Stimulated activated CD8-positive, alpha-beta memory T cell treated with anti-CD3 and anti-CD28 coated beads, Interleukin-4, amount 100 ng/mL, for 24 hours (primary cell): ENCODE measurements at regions not wholly inside any gene's neighbourhood (a gene's known extent, or its start where the extent isn't known, plus 50 kb on each side); places are given as distances from the start of the nearest gene placed in this dataset.

Source experiments
- DNase-seq: peaks from one replicate; pipeline ENCODE4 v3.0.0-alpha.2; 2020; ENCODE audit warnings: low read depth

DNA sequence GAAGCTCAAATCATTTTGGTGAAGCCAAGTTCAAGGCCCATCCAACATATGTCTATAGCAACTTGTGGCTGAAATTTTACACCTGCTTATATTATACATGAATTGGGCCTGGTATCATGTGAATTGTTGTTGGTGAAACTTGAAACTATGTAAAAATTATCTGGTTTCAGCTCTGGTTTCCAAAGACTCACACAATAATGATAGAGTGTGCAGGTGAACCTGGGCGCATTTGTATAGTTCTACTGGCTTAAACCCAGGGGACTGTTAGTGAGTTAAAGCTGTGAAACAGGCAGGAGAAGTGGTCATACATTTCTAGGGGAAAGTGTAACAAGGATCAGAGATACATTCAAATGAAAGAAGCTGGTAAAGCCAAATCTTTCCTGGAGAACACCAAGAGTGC lies 627.3 kb downstream of the METTL15 start:
- no peak for DNase-seq

DNA sequence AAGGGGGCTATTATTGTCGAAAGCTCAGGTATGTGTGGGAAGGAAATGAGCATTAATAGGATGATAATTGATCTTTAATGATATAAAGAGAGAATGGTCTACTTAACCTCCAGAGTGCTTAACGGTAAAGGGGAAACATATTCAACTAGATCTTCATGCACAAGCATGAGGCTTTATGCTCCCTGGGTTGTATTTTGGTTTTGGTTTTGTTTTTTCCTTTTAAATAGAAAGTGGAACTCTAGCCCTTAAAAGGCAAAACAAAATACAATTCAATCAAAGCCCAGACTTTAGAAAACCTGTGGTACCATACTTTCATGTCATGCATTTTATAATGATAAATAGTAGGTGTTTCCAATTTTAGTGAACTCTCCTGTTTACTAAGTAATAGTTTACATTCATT lies 622.7 kb downstream of the METTL15 start:
- DNase-seq: no peak

DNA sequence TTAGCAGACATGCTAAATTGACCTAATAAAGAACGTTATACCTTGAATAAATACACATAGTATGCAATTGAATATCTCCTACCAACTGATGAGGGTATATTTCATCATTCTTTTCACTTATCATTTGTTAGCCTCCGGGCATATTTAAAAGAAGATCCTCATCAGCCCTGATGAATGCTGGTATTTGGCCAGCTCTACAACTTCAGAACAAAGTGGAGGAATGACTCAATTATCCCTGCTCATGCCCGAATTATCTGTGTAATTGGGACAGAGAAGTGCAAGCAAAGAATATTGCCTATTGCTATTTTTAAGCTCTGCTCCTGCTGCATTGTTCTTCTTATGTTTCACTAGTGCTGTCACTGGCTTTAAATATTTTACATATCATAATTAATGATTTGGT lies 622.1 kb downstream of the METTL15 start:
- no peak for DNase-seq

DNA sequence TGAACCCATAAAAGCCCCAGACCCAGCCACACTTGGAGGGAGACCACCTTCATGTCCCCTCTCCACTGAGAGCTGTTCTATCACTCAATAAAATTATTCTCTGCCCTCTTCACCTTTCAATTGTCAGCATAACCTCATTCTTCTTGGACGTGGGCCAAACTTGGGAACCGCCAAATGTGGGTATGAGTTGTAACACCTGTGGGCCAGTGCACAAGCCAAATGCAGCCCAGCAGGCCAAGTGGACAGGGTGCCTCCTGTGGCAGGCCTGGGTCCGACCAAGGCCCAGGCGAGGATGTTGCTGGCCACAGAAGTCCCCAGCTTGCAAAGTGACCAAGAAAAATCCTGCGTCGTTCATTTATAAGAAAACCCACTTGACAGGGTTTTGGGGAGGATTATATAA lies 621.2 kb downstream of the METTL15 start:
- DNase-seq: no peak

DNA sequence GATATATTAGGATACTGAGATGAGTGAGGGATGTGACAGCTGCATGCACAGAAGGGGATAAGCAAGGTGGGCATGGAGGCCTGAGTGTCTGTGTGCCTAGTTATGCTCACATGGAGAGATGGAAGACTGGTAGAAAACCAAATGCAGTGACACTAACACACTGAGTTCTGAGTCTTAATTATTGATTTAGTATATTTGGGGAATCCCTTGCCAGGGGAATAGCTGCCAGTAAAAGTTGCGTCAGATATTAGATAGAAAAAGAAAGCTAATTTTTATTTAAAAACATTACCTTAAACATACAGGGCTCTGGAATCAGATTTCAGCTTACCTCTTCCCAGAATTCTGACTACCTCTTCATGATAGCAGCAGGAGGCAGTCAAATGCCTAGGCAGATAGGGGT lies 620.5 kb downstream of the METTL15 start:
- no peak for DNase-seq

DNA sequence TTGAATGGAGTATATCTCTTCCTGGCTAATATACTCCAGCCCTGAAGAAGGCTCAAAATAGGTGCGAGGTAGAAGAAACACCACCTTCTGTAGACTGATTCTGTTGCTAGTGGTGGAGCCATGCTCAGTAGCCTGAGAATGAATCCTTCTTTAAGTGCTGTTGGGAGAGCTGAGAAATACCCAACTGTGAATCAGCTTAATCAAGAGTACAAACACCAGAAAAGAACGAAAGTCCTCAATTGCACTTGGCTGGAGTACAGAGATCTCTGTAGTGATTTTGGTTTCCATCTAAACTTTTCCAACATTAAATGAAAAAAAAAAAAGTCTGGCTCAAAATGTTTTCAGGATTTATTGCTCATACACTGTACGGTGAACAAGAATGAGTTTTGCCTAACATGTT lies 619.1 kb downstream of the METTL15 start:
- DNase-seq: no peak

DNA sequence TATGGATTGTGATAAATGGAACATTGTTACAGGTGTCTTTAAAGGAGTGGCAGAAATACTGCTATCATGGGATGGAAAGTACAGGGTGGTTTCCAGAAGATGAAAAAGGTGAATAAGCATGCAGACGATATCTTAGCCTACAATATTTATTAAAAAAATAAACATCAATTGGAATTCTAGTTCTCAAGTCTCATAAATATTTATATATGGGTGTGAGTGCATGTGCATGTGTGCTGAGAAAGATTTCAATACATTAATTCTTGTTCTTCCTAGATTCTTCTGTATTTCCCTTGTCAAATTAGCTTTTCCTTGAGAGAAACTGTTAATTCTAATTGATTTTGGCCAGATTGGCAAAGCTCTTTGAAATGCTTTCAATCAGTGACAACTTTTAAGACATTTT lies 618.2 kb downstream of the METTL15 start:
- DNase-seq: no peak

DNA sequence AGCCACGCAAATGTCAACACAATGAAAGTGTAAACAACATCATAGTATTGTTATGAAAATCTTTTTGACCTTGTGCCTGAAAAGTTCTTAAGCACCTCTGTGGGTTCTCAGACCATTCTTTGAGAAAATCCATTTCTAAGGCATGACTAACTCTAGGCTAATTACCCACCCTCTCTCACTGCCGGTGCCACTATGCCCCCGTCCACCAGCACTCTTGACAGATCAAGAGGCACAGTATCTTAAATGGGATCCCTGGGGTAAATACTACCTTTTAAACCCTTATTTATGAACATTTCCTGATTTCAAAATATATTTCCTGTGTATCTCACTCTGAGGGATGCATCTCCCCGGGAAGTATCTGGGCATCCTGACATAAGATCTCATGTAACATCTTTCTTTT lies 607.5 kb downstream of the METTL15 start:
- DNase-seq: no peak

DNA sequence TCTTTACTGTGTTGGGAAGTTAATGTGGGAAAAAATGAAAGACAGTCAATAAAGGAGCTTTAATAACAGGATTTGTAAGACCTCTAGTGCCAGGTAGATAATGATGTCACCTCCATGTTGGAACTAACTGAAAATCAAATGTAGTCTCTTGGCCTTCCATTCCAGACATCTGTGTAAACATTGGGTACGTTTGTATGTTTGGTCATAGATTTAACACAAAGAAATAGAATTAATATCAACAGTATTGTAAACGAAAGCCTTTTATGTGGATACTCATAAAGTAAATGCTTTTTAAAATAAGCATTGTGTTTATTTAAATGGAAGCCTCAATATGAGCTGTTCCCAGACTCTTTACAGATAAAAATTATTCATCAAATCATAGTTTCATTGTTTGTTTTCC lies 605.7 kb downstream of the METTL15 start:
- DNase-seq: no peak

DNA sequence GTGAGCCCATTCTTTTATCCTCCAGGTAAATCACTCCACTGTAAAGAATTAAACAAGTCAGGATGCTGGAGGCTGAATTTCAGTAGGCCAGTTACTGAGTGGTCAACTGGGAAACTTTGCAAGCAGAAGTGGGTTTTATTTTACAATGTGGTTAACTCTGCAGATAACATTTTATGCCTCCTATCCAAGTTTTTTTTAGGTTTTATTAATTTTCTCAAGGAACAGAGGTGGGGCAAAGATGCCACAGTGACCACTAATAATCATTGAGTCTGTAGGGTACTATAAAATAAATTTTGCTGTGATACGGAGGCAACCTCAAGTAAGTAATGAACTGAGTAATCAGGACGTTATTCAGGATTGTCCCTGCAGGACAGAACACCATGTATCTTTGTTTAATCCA lies 599.9 kb downstream of the METTL15 start:
- no peak for DNase-seq

DNA sequence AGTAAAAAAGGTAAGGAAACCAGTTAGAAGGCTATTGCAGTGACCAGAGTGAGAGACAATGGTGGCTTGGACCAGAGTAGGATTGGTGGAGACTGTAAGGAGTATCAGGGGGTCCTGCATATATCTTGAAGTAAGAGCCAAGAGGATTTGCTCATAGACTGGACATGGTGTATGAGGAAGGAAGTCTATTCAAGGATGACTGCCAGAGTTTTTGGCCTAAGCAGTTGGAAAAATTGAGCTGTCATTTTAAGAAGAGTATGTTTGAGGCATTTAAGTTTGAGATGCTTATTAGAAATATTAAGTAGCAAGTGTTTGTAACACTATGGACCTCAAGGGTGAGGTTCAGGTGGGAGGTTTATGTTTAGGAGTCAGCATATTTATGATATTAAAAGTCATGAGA lies 596.6 kb downstream of the METTL15 start:
- DNase-seq: no peak

DNA sequence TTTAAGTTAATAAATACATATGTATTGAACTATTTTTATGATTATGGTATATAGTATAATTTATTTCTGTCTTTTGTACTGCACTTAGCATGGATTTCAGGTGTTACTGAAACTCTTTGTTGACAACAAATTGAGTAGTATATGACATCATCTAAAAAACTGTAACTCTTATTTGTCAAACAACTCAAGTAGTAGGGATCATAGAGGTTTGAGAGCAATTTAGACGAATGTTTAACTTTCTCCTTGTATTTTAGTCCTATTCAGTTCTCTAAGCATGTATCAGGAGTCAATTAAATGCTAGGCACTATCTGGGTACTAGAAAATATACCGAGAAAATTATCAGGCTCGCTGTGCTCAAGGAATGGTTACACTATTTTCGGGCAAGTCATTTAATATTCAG lies 595.2 kb downstream of the METTL15 start:
- no peak for DNase-seq

DNA sequence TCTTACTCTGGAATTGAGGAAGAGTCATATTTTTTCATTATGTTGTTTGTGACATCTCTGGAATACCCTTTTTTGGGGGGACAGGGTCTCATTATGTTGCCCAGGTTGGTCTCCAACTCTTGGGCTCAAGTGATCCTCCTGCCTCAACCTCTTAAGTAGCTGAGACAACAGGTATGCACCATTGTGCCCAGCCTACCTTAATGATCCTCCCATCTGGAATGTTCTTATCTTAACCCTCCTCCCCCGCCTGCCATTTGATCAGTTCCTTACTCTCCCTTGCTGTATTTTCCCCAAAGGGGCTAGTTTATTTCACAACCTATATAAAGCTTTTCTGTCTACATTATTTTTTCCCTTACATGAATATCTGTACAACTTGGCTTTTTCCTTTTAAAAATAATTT lies 594.7 kb downstream of the METTL15 start:
- no peak for DNase-seq

DNA sequence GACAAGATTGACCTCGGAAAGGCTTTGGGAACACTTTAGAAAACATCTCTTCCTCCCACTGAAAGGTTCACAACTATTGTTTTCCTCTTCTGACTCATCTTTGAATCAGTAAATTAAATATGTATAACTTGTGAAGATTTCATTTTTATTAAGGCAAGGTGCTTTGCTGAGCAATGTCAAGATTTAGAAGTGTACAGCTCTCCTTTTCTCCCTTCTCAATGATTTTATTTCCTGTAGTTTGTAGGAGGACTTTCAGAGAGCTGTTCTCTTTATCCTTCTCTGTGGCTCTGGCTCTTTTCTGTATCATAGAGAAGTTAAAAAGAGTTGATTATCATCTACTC lies 594.2 kb downstream of the METTL15 start:
- no peak for DNase-seq

DNA sequence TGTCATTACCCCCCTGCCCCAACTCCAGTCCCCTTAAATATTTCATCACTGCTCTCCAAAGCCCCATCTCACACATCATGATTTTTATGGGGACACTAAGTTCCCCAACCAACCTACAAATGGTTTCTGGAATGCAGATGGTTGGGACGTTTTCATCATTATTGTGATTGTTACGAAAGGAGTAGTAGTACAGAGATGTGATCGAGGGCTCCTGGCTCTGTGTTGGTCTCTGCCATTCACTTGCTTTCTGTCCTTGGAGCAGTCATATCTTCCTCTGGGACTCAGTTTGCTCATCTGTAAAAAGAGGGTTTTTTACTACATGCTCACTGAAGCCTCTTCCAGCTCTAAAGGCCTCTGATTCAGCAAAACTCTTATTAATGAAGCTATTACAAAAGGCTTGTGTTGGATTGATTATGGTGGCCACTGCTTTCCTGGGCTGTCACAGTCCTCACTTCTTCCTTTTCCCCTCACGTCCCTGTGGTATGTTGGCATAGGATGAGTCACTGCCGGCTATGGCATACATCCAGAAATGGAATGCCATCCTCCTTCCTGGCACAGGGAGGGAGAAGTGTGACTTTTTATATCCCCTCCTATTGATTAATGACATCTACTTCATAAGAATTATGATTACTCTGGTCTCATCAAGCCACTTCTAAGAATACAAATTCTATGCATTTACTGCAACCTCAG lies 593.7 kb downstream of the METTL15 start:
- DNase-seq: no peak

DNA sequence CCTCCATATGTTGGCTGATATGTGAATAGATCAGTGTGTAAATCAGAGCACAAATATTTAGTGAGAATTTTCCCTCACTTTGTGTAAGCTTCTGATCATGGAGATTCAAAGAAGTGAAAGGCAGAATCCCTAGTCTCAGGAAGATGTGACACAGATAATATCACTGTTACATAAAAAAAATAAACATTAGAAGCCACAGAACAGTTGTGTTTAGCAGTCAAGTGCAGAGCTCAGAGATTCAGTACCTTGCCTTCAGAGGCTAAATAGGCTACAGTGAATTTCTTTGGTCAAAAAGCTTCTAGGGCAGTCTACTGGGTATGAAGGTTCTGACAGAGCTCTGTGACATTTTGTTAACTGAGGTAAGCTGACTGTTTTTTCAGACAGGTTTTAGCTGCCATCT lies 591.5 kb downstream of the METTL15 start:
- no peak for DNase-seq

DNA sequence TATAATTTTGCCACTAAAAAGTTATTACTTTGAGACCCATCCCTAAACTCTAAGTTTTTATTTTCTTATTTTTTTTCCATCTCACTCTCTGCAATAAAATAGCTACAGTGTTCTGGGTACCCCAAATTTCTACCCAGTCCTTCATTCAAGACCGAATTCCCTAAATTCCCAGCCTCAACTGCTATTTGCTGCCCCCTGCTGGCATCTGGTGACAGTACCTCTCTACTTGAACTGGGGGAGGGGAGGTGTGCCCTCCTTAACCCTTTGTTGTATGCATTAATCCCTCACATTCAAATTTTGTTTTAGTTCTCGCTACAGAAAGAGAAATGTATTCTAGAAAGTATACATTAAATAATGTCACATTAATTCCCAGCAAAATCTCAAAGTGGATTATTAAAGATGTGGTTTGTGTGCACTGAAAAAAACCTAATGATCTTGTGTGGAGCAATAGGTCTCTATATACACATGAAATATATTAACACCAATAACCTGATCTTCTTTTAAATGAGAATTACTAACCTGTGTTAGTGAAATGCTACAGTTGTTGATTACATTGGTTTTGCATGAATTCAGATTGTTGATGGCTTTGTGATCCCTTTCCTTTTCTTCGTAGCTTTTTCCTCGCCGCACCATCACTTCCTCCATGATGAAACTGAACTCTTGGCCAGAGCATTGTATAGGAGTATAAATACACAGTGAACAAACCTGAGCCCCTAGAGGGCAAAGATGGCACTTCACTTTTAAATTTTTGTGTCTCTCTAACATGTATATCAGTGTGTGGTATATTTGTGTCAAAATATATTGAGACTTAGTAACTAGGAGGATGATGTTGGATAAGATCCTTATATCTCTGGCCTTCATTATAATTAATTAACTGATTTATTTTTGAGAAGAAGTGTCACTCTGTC lies 590.0 kb downstream of the METTL15 start:
- DNase-seq: no peak

DNA sequence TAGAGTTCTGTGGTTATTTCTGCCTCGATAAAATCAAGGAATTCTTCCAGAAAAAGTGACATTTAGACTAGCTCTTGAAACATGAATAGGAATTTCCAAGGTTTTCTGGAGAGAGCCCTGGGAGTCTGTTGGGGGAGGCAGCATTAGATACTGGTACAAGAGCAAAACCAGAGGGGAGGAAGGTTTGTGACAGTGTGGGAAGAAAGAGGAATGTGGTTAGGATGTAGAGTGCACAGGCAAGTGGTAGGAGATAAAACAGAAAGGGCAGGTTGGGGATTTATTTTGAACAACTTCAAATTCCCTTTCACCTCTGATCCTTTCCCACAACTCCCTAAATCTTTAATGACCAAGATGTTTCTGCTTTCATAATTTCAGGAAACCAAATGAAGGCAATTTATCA lies 588.4 kb downstream of the METTL15 start:
- DNase-seq: no peak

DNA sequence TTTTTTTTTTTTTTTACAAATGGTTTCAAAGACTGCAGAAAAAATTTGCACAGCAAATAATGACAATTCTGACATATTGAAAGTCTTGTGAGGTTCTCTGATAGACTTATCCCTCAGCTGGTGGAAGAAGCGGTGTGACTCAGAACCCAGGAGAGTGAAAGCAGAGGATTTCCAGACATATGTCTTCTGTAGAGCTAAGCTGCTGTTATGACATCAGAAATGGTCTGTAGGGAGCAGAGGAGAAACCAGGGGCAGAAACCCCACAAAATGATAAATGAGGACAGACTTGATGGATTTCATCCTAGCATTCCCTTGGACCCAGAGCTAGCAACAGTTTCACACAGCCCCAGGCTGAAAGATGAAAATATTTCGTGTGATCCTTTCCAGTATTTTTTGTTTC lies 582.6 kb downstream of the METTL15 start:
- DNase-seq: no peak

DNA sequence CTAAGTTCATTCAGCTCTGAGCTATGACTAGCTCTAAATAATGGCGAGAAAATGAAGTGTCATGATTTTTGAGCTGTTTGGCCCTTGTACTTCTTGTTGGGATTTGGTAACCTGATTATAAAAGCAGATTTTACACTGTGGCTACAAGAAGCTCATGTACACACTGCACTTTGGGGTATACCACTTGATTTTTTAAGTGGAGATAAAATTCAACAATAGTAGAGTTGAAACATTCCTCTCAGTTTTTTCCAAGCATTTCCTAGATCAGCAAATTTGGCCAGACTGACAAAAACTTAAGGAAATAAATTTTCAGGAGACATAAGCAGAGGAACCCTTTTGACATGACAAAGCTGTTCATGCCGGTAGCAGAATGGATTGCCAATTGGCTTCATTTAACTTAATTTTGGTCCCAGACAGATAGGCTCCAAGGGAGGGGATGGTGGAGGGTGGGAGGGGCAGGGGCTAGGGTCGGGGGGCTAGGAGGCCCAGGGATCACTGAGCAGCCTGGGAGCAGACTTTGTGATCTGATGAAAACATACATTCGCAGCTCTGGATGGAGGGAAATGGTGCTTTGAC lies 575.9 kb downstream of the METTL15 start:
- no peak for DNase-seq

DNA sequence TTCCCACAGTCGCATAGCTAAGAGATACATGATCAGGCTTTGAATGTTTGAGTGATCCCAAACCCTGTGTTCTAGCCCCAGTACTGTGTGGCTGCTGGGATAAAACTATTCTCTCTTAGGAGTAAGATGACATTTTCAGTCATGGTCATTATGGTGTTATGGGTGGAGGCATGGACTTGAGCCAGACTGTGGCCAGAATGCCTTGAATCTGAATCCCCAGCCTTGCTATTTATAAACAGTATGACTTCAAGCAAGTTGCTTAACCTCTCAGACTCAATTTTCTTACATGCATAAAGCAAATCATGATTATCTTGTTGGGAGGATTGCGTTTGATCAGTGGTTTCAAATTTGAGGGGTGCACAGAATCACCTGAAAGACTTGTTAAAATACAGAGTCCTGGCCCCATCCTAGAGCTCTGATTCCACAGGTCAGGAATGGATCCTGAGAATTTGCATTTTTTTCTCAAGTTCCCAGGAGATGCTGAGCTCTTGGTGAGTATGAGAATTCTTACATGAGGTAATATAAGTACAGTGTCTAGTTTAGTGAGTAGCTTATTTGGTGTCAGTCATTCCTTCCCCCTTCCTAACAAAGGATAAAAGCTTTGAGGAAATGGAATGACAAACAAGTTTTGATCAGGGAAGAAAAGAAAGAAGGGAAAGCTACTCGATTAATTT lies 571.7 kb downstream of the METTL15 start:
- DNase-seq: no peak

DNA sequence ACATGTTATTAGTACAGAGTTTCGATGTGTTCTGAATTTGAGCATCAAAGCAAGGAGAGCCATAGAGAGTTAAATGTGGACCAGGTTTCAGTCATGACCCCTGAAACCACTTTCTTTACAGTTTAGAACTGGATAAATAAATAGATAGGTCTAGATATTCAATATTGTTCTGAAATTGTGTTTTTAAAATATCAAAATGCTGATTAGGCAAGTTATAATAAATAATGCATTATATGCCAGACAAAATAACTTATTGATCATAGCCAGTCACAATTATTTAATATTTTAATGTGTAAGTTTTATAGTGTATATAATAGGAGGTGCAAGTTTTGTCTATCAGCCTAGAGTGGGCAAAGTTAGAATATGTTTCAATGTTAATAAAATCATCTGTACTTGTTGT lies 569.5 kb downstream of the METTL15 start:
- no peak for DNase-seq

DNA sequence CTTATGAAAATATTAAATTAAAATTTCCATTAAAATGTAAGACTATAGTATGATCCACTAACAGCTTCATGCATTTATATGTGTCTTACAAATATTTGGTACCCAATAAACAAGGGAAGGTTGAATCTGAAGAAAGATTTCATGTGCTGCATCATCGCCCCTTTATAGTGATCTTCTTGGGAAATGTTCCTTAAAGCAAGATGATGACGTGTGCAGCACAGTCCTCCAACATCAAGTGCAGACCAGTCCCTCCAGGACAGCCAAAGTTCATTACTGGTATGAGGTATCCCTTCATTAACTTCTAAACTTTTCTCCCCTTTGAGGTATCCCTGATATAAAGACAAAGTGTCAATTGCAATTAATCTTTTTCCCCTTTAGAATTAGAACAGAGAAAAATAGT lies 567.0 kb downstream of the METTL15 start:
- no peak for DNase-seq
